HL-60 (cell line): ENCODE measurements at regions not wholly inside any gene's neighbourhood (a gene's known extent, or its start where the extent isn't known, plus 50 kb on each side); places are given as distances from the start of the nearest gene placed in this dataset.

Experiments
- CTCF ChIP-seq: IDR thresholded peaks from one replicate; pipeline ENCODE4 v1.5.1; 2011; ENCODE audit warnings: low read length, control low read depth, inconsistent platforms; ENCODE audit not compliant: insufficient read depth
- GABPA ChIP-seq: IDR thresholded peaks from 2 replicates; pipeline ENCODE4 v1.6.1; 2012; ENCODE audit warnings: low read depth
- POLR2AphosphoS5 ChIP-seq: IDR thresholded peaks from 2 replicates; pipeline ENCODE4 v1.6.1; 2012; ENCODE audit warnings: low read depth
- REST ChIP-seq: IDR thresholded peaks from 2 replicates; pipeline ENCODE4 v1.6.1; 2012; ENCODE audit warnings: low read depth; ENCODE audit not compliant: insufficient replicate concordance
- SPI1 ChIP-seq: IDR thresholded peaks from 2 replicates; pipeline ENCODE4 v1.6.1; 2012; ENCODE audit warnings: low read depth, mild to moderate bottlenecking, borderline replicate concordance

GRCh38 chr18:54776282-54776977 is 51.8 kb upstream of the RAB27B start:
- TF ChIP-seq CTCF (no peak), POLR2AphosphoS5 (no peak), REST (no peak), SPI1 (no peak), GABPA (no peak)
